Nephron (organoid): ENCODE measurements at regions not wholly inside any gene's neighbourhood (a gene's known extent, or its start where the extent isn't known, plus 50 kb on each side); places are given as distances from the start of the nearest gene placed in this dataset.

Experiments
- H3K27ac Mint-ChIP-seq, 3 experiments: 2 replicates each; pipeline ENCODE4 v1.8.0; 2020; ENCODE audit warnings: mixed read lengths in 3 of 3, mild to moderate bottlenecking in 2 of 3, moderate library complexity in 1 of 3
- H3K27me3 Mint-ChIP-seq: 2 replicates; pipeline ENCODE4 v1.8.0; 2021; ENCODE audit warnings: low read depth, mild to moderate bottlenecking, moderate library complexity, mixed read lengths
- H3K36me3 Mint-ChIP-seq: 2 replicates; pipeline ENCODE4 v1.8.0; 2020; ENCODE audit warnings: low read depth, mixed read lengths
- H3K4me1 Mint-ChIP-seq: 2 replicates; pipeline ENCODE4 v1.8.0; 2020; ENCODE audit warnings: mixed read lengths
- H3K4me3 Mint-ChIP-seq, 3 experiments: 2 replicates each; pipeline ENCODE4 v1.8.0; 2020; ENCODE audit warnings: mild to moderate bottlenecking in 3 of 3, mixed read lengths in 3 of 3, moderate library complexity in 2 of 3
- H3K9me3 Mint-ChIP-seq: 2 replicates; pipeline ENCODE4 v1.8.0; 2020; ENCODE audit warnings: mixed read lengths
- CTCF ChIP-seq, 3 experiments: fragments of 200-600 bp; sonication (generic); IDR thresholded peaks; one replicate each; pipeline ENCODE4 v1.5.0; 2021; ENCODE audit warnings: antibody characterized with exemption in 3 of 3; ENCODE audit not compliant: unreplicated experiment in 3 of 3

- H3K9me3 Mint-ChIP-seq: no peaks in the 10 kb centered on the region
- H3K4me3 Mint-ChIP-seq: no peak overlapping the region
- H3K36me3 Mint-ChIP-seq: no peaks in the 10 kb centered on the region
- H3K27ac Mint-ChIP-seq: no peak overlapping the region
- TF ChIP-seq CTCF (IDR thresholded peaks at IDR 0.05; ENCODE audit: unreplicated experiment in 3 of 3): no peak
- H3K4me1 Mint-ChIP-seq: no peaks in the 10 kb centered on the region
- peaks cover 4% of the 10 kb centered on the region for H3K27me3 Mint-ChIP-seq
These were observed 809.7 kb downstream of the NR2F2 start for GRCh38 chr15:97140216-97140615.

DNA sequence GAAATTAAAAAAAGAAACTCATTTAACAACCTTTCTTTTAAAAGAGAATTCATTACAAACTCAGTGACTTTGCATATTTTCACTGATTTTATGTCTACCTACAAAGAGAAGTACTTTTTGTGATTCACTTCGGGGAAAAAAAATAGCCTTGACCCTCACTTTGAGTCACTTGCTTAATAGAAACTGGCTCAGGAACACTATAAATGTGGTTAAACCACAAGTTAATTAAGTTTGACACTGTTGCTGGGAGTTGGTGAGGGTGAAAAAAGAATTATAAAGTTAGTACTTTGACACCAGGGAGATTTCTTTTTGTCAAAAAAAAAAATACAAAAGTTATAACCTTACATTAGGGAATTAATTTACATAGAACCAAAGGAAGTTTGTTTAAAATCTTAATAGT lies 810.9 kb downstream of the NR2F2 start:
- Mint-ChIP-seq H3K36me3 (no peaks in the 10 kb centered on the region), H3K27ac (no peak overlapping the region), H3K9me3 (no peaks in the 10 kb centered on the region), H3K27me3 (peaks cover 5% of the 10 kb centered on the region), H3K4me3 (no peak overlapping the region), H3K4me1 (no peaks in the 10 kb centered on the region)
- TF ChIP-seq CTCF (IDR thresholded peaks at IDR 0.05; ENCODE audit: unreplicated experiment in 3 of 3): no peak

GRCh38 chr15:97141871-97142270 lies 811.4 kb downstream of the NR2F2 start:
- TF ChIP-seq CTCF (IDR thresholded peaks at IDR 0.05; ENCODE audit: unreplicated experiment in 3 of 3): no peak
- H3K36me3 Mint-ChIP-seq: no peaks in the 10 kb centered on the region
- no peaks in the 10 kb centered on the region for H3K4me1 Mint-ChIP-seq
- no peaks in the 10 kb centered on the region for H3K9me3 Mint-ChIP-seq
- no peak overlapping the region for H3K4me3 Mint-ChIP-seq
- H3K27me3 Mint-ChIP-seq: peaks cover 5% of the 10 kb centered on the region
- H3K27ac Mint-ChIP-seq: no peak overlapping the region

DNA sequence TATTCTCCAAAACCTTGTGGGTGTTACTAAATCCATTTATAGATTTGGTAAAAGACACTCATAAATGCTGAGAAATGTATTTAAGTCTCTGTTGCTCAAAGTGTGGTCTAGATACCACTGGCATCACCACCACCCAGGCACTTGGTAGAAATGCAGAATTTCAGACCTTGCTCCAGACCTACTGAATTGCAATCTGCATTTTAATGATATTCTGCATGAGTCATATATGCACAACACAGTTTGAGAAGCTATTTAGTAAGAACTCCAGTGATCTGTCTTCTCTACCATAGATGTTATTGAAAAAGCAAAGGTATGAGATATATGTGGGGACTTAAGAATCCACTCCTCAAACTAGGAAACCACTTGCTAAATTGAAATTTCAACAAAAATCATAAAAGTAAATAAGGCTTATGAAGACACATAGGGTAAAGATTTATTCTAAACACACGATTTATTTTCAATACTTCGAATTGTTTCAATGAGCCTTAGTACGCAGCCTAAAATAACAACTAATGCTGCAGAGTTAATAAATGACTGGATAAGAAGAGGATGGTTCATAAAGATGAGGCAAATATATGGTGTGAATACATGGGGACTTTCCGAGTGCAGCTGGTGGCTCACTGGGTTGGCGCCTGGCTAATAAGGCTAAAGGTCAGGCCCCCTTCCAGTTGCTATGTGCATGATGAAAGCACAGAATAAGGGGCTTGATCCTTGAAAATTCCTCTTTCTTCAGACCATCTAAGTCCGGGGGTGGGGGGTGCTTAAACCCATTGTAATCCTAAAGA lies 813.3 kb downstream of the NR2F2 start:
- H3K4me1 Mint-ChIP-seq: no peaks in the 10 kb centered on the region
- no peak overlapping the region for H3K27ac Mint-ChIP-seq
- TF ChIP-seq CTCF (IDR thresholded peaks at IDR 0.05; ENCODE audit: unreplicated experiment in 3 of 3): no peak
- no peaks in the 10 kb centered on the region for H3K36me3 Mint-ChIP-seq
- no peaks in the 10 kb centered on the region for H3K9me3 Mint-ChIP-seq
- H3K27me3 Mint-ChIP-seq: peaks cover 5% of the 10 kb centered on the region
- no peak overlapping the region for H3K4me3 Mint-ChIP-seq

- Mint-ChIP-seq H3K4me3 (no peak overlapping the region), H3K9me3 (no peaks in the 10 kb centered on the region), H3K27ac (no peak overlapping the region), H3K4me1 (no peaks in the 10 kb centered on the region), H3K27me3 (peaks cover 5% of the 10 kb centered on the region), H3K36me3 (no peaks in the 10 kb centered on the region)
- no peak for TF ChIP-seq CTCF (IDR thresholded peaks at IDR 0.05; ENCODE audit: unreplicated experiment in 3 of 3)
These were observed 813.8 kb downstream of the NR2F2 start for GRCh38 chr15:97144377-97144711.
